Prostate gland (tissue), 2 donors: ENCODE measurements at regions not wholly inside any gene's neighbourhood (a gene's known extent, or its start where the extent isn't known, plus 50 kb on each side); places are given as distances from the start of the nearest gene placed in this dataset.

Source experiments
- DNase-seq: peaks from one replicate; pipeline ENCODE4 v3.0.0-alpha.2; 2019; ENCODE audit warnings: low spot score
- H3K27ac ChIP-seq, 2 donors: fragments of 200-600 bp; sonication (generic); 2 replicates each; pipeline ENCODE4 v1.5.1; 2017 to 2019
- H3K27me3 ChIP-seq: fragments of 200-600 bp; sonication (generic); replicated peaks from 2 replicates; pipeline ENCODE4 v1.5.1; 2019; ENCODE audit not compliant: insufficient read depth
- H3K36me3 ChIP-seq, 2 donors: fragments of 200-600 bp; sonication (generic); 1 replicate in 1 of 2; 2 replicates in 1 of 2; pipeline versions ENCODE4 v1.5.1 to v1.8.1; 2017 to 2019
- H3K4me1 ChIP-seq: fragments of 200-600 bp; sonication (generic); replicated peaks from 2 replicates; pipeline ENCODE4 v1.5.1; 2019
- H3K4me3 ChIP-seq, 2 donors: fragments of 200-600 bp; sonication (generic); 2 replicates each; pipeline ENCODE4 v1.5.1; 2017 to 2019
- H3K9me3 ChIP-seq: fragments of 200-600 bp; sonication (generic); 2 replicates; pipeline ENCODE4 v1.5.1; 2017
- POLR2A ChIP-seq: fragments of 450-650 bp; IDR thresholded peaks from one replicate; pipeline ENCODE4 v1.6.1; 2016; ENCODE audit warnings: antibody characterized with exemption, mild to moderate bottlenecking
- POLR2AphosphoS5 ChIP-seq: sonication (generic); formaldehyde crosslinking; IDR thresholded peaks from one replicate; pipeline ENCODE4 v1.6.1; 2017; ENCODE audit warnings: antibody characterized with exemption
- WGBS: methylation state at CpG from one replicate; pipeline ENCODE4 v1.1.5; 2018; 5-methylcytosine and 5-hydroxymethylcytosine counted together
- intact Hi-C: fragments of 100-400 bp; cut with DNase I; formaldehyde crosslinking; loops from one replicate; pipeline ENCODE4 v1.14.2; 2022
- TF ChIP-seq, protein P1 (sequence below), 4 experiments: fragments of 200-600 bp in 2 of 4; fragments of 450-650 bp in 2 of 4; sonication (generic) in 2 of 4; IDR thresholded peaks; 1 replicate in 3 of 4; 2 replicates in 1 of 4; pipeline ENCODE4 v1.5.1; 2016 to 2019; ENCODE audit warnings: antibody characterized with exemption in 4 of 4, mild to moderate bottlenecking in 2 of 4, moderate library complexity in 2 of 4

DNA sequence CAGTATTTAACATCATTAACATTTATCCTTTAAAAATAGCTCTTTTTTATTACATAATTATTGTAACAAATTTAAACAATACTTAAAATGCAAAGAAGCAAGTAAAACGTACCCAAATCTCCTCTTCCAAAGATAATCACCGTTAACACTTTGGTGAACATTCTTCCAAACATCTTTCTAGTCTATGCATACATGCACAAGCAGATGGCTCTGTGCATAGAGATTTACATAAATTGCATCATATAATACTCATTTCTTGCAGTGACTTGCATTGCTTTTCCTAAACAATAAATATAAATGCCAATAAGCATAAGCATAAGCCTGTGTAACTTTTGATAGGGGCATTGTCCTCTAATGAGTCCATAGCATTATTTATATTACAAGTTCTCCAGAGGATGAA lies 89.4 kb upstream of the PALS2 start:
- no peaks in the 10 kb centered on the region for H3K9me3 ChIP-seq

GRCh38 chr7:24492576-24492975 lies 80.7 kb upstream of the PALS2 start:
- intact Hi-C loops: no loop called here
- WGBS: 53% methylated on average over 2 of the region's 2 CpGs

More for the DNA sequence above, 89.4 kb upstream of the PALS2 start:
- no peak for DNase-seq
- intact Hi-C loops: no loop called here
- Histone ChIP-seq H3K27me3 (no peaks in the 10 kb centered on the region), H3K27ac (no peak overlapping the region), H3K4me3 (no peak overlapping the region), H3K4me1 (no peaks in the 10 kb centered on the region), H3K36me3 (no peaks in the 10 kb centered on the region)
- TF ChIP-seq POLR2A (no peak), POLR2AphosphoS5 (no peak)
- TF ChIP-seq, protein P1, sequence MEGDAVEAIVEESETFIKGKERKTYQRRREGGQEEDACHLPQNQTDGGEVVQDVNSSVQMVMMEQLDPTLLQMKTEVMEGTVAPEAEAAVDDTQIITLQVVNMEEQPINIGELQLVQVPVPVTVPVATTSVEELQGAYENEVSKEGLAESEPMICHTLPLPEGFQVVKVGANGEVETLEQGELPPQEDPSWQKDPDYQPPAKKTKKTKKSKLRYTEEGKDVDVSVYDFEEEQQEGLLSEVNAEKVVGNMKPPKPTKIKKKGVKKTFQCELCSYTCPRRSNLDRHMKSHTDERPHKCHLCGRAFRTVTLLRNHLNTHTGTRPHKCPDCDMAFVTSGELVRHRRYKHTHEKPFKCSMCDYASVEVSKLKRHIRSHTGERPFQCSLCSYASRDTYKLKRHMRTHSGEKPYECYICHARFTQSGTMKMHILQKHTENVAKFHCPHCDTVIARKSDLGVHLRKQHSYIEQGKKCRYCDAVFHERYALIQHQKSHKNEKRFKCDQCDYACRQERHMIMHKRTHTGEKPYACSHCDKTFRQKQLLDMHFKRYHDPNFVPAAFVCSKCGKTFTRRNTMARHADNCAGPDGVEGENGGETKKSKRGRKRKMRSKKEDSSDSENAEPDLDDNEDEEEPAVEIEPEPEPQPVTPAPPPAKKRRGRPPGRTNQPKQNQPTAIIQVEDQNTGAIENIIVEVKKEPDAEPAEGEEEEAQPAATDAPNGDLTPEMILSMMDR (IDR thresholded peaks at IDR 0.05): no peak
- WGBS: 63% methylated on average over 2 of the region's 2 CpGs

DNA sequence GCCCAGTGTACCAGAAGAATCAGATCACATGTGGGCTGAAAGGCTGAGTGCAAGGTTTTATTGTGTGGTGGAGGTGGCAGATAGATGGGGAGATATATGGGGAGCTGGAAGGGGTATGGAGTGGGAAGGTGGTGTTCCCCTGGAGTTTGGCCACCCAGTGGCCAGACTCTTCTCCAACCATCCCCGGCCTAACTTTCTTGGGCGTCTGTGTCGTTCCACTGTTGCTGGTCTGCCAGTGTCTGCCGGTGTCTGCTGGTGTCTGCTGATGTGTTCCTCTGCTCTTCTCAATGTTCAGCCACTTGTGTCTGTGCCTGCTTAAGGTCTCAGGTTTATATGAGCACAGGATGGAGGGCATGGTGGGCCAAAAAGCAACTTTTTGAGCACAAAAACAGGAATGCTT lies 78.4 kb upstream of the PALS2 start:
- no peak for DNase-seq
- Histone ChIP-seq H3K4me3 (no peak overlapping the region), H3K36me3 (no peaks in the 10 kb centered on the region), H3K27me3 (no peaks in the 10 kb centered on the region), H3K4me1 (no peaks in the 10 kb centered on the region), H3K9me3 (no peaks in the 10 kb centered on the region), H3K27ac (no peak overlapping the region)
- TF ChIP-seq, protein P1 (IDR thresholded peaks at IDR 0.05): no peak
- no peak for TF ChIP-seq POLR2A
- no peak for TF ChIP-seq POLR2AphosphoS5
- 100% methylated on average over 4 of the region's 4 CpGs for WGBS
- intact Hi-C loops: no loop called here

More at GRCh38 chr7:24492576-24492975, 80.7 kb upstream of the PALS2 start:
- Histone ChIP-seq H3K27ac (no peak overlapping the region), H3K4me3 (no peak overlapping the region), H3K36me3 (no peaks in the 10 kb centered on the region), H3K4me1 (no peaks in the 10 kb centered on the region), H3K27me3 (no peaks in the 10 kb centered on the region), H3K9me3 (no peaks in the 10 kb centered on the region)
- DNase-seq: no peak
- TF ChIP-seq POLR2AphosphoS5: no peak
- TF ChIP-seq, protein P1 (IDR thresholded peaks at IDR 0.05): no peak
- TF ChIP-seq POLR2A: no peak

GRCh38 chr7:24496036-24496435 lies 77.2 kb upstream of the PALS2 start:
- Histone ChIP-seq H3K27ac (no peak overlapping the region), H3K36me3 (no peaks in the 10 kb centered on the region), H3K27me3 (no peaks in the 10 kb centered on the region), H3K9me3 (no peaks in the 10 kb centered on the region), H3K4me3 (no peak overlapping the region), H3K4me1 (no peaks in the 10 kb centered on the region)
- no peak for DNase-seq
- intact Hi-C loops: no loop called here
- TF ChIP-seq, protein P1 (IDR thresholded peaks at IDR 0.05): no peak
- TF ChIP-seq POLR2A (no peak), POLR2AphosphoS5 (no peak)
- WGBS: 91% methylated on average over 2 of the region's 2 CpGs

DNA sequence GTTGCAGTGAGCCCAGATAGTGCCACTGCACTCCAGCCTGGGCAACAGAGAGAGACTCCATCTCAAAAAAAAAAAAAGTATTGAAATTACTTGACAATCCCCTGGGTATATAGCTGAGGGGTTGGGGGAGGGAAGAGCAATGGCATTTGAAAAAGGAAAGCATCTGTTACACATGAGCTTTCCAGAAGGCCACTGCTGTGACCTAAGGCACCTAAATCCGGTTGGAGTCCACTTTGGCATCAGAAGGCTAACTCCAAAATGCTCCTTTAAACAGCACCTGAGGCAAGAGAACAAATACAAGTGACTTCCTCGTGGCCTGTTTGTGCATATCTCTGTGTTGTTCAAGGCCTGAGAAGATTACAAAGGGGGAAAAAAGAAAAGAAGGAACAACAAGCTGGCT lies 74.8 kb upstream of the PALS2 start:
- H3K27me3 ChIP-seq: no peaks in the 10 kb centered on the region
- no peak for DNase-seq
- H3K4me1 ChIP-seq: no peaks in the 10 kb centered on the region
- TF ChIP-seq, protein P1 (IDR thresholded peaks at IDR 0.05): no peak
- TF ChIP-seq POLR2AphosphoS5 (no peak), POLR2A (no peak)
- no peaks in the 10 kb centered on the region for H3K36me3 ChIP-seq
- intact Hi-C loops: no loop called here
- 64% methylated on average over 2 of the region's 2 CpGs for WGBS
- H3K4me3 ChIP-seq: no peak overlapping the region
- H3K9me3 ChIP-seq: no peaks in the 10 kb centered on the region
- no peak overlapping the region for H3K27ac ChIP-seq
